Small intestine (tissue), 7 donors: ENCODE measurements at regions not wholly inside any gene's neighbourhood (a gene's known extent, or its start where the extent isn't known, plus 50 kb on each side); places are given as distances from the start of the nearest gene placed in this dataset.
A peak's percentile ranks its signal among the peaks of the same experiment; 100 is the strongest.

Experiments used
- DNase-seq, 2 donors: peaks; one replicate each; pipeline versions ENCODE4 v3.0.0 to v3.0.0-alpha.2; 2013
- FAIRE-seq: peaks from 2 replicates; lab custom pipeline; 2012; peaks lifted over from hg19 to GRCh38; lab: Jason Lieb, UNC
- H3K27ac ChIP-seq, 3 donors: one replicate each; pipeline ENCODE4 v1.5.1; 2013; ENCODE audit warnings: low read length in 2 of 3, mild to moderate bottlenecking in 2 of 3, control low read depth in 1 of 3, inconsistent platforms in 1 of 3, low read depth in 1 of 3, moderate library complexity in 1 of 3
- H3K27me3 ChIP-seq, 3 donors: one replicate each; pipeline ENCODE4 v1.6.1; 2013; ENCODE audit warnings: low read length in 3 of 3, inconsistent platforms in 1 of 3; ENCODE audit not compliant: control insufficient read depth in 3 of 3, insufficient read depth in 3 of 3
- H3K36me3 ChIP-seq, 3 donors: one replicate each; pipeline ENCODE4 v1.6.1; 2013; ENCODE audit warnings: low read length in 3 of 3, inconsistent platforms in 1 of 3, low read depth in 1 of 3, mild to moderate bottlenecking in 1 of 3, moderate library complexity in 1 of 3; ENCODE audit not compliant: control insufficient read depth in 3 of 3, insufficient read depth in 2 of 3
- H3K4me1 ChIP-seq, 3 donors: one replicate each; pipeline ENCODE4 v1.6.1; 2013; ENCODE audit warnings: low read length in 2 of 3, inconsistent platforms in 1 of 3, low read depth in 1 of 3, mild to moderate bottlenecking in 1 of 3, moderate library complexity in 1 of 3; ENCODE audit not compliant: control insufficient read depth in 3 of 3, insufficient read depth in 2 of 3
- H3K4me3 ChIP-seq, 3 donors: one replicate each; pipeline ENCODE4 v1.5.1; 2013; ENCODE audit warnings: low read length in 3 of 3, control low read depth in 1 of 3, inconsistent platforms in 1 of 3, low read depth in 1 of 3, mild to moderate bottlenecking in 1 of 3, moderate library complexity in 1 of 3
- H3K9me3 ChIP-seq, 2 donors: one replicate each; pipeline ENCODE4 v1.6.1; 2013; ENCODE audit warnings: low read depth in 1 of 2, low read length in 1 of 2; ENCODE audit not compliant: control insufficient read depth in 2 of 2, insufficient read depth in 1 of 2
- WGBS, 3 donors: extraction: QIAGEN DNeasy Blood & Tissue Kit; methylation state at CpG; one replicate each; pipeline ENCODE4 v1.1.7; 2013; 5-methylcytosine and 5-hydroxymethylcytosine counted together
- donor health status: healthy with polysubstance abuse.
- donor health status: control.
- donor health status: control.
- donor health status: Bipolar disorder and iron deficiency.
- donor health status: healthy.

DNA sequence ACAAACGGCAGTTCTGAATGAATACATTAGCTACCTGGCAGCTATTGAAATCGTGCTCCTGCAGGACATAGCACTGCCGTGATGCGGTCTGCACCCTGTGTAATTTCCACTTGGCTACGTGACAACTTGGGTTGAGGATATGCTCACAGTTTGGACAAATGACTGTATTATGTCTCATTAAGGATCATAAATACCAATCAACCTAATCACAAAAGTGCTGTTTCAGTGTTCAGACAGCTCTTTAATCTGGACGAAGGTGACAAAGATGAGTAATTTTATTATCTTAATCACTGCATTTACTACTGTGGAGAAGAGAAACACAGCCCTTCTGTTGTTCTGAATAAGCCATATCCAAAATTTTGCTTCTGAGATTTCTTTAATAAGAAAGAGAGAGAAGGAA, 210.8 kb upstream of the PFKP start:
- H3K27me3 ChIP-seq = no peaks in the 10 kb centered on the region
- no peaks in the 10 kb centered on the region for H3K4me1 ChIP-seq

GRCh38 chr10:2852574-2853323, 214.6 kb upstream of the PFKP start:
- no peak for FAIRE-seq
- no peaks in the 10 kb centered on the region for H3K27me3 ChIP-seq
- no peaks in the 10 kb centered on the region for H3K36me3 ChIP-seq
- DNase-seq = no peak
- H3K4me1 ChIP-seq = no peaks in the 10 kb centered on the region
- H3K4me3 ChIP-seq = no peak overlapping the region
- H3K9me3 ChIP-seq = no peaks in the 10 kb centered on the region
- 35 to 36% (median 36%) methylated on average over 2 of the region's 2 CpGs for WGBS, 3 donors
- no peak overlapping the region for H3K27ac ChIP-seq

More for the DNA sequence above, 210.8 kb upstream of the PFKP start:
- 17 to 51% (median 41%) methylated on average over 6 of the region's 6 CpGs for WGBS, 3 donors
- no peak for FAIRE-seq
- Histone ChIP-seq H3K27ac (no peak overlapping the region), H3K9me3 (peaks cover 0 to 3% of the 10 kb centered on the region in 2 donors), H3K4me3 (no peak overlapping the region), H3K36me3 (no peaks in the 10 kb centered on the region)
- DNase-seq = no peak

- no peaks in the 10 kb centered on the region for H3K27me3 ChIP-seq
- H3K27ac ChIP-seq = no peak overlapping the region
- no peak for DNase-seq
- H3K4me1 ChIP-seq = no peaks in the 10 kb centered on the region
- no peak overlapping the region for H3K4me3 ChIP-seq
- H3K9me3 ChIP-seq = no peaks in the 10 kb centered on the region
- WGBS, 3 donors = 61 to 63% (median 62%) methylated on average over 3 of the region's 3 CpGs
- H3K36me3 ChIP-seq = no peaks in the 10 kb centered on the region
- FAIRE-seq = no peak
These were observed 215.8 kb upstream of the PFKP start for GRCh38 chr10:2851566-2851965.

DNA sequence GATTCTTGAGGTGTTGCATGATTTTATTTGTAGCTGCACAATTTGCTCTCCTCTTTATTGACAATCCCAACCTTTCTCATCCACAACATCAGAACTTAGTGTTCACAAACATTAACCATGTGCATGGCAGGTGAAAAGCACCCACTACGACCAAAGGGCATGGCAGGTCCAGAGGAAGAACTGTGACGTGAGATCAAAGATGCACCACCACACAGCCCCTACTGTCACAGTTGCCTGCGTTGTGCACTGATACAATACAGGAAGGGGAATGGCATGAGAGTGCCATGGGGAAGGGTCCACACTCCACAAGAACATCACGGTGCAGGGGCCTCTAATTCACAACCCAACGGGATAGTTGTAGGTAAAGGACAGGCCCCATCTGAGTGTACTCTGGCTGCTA, 217.1 kb upstream of the PFKP start:
- Histone ChIP-seq H3K4me1 (no peaks in the 10 kb centered on the region), H3K27ac (no peak overlapping the region), H3K4me3 (no peak overlapping the region), H3K9me3 (no peaks in the 10 kb centered on the region), H3K36me3 (no peaks in the 10 kb centered on the region), H3K27me3 (no peaks in the 10 kb centered on the region)
- no peak for FAIRE-seq
- DNase-seq = no peak
- WGBS, 3 donors = 89 to 94% (median 90%) methylated on average over 5 of the region's 5 CpGs

DNA sequence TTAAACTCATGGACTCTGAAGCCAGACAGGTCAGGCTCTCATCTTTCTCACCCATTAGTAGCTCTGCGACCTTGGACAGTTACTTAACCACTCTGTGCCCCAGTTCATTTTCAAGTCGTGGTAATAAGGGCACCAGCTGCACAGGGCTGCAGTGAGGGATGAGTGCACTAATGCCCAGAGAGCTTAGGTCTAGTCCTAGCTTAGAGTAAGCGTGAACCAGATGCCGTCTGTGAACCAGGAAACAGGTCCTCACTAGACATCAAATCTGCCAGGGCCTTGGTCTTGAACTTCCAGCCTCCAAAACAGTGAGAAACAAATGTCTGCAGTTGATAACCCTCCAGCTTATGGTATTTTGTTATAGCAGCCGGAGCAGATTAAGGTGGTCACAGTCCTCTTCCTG, 222.4 kb upstream of the PFKP start:
- Histone ChIP-seq H3K27ac (no peak overlapping the region), H3K27me3 (no peaks in the 10 kb centered on the region), H3K9me3 (no peaks in the 10 kb centered on the region), H3K4me1 (no peaks in the 10 kb centered on the region), H3K36me3 (no peaks in the 10 kb centered on the region), H3K4me3 (no peak overlapping the region)
- FAIRE-seq = no peak
- no peak for DNase-seq
- WGBS, 3 donors = 74 to 79% (median 77%) methylated on average over 5 of the region's 5 CpGs

- no peak overlapping the region for H3K27ac ChIP-seq
- WGBS, 3 donors = 46 to 51% (median 47%) methylated on average over 16 of the region's 16 CpGs
- FAIRE-seq (no peak), DNase-seq (peak; percentile 31 to 38)
- H3K27me3 ChIP-seq = no peaks in the 10 kb centered on the region
- no peaks in the 10 kb centered on the region for H3K9me3 ChIP-seq
- no peaks in the 10 kb centered on the region for H3K36me3 ChIP-seq
- no peaks in the 10 kb centered on the region for H3K4me1 ChIP-seq
- no peak overlapping the region for H3K4me3 ChIP-seq
These were observed 228.1 kb upstream of the PFKP start for GRCh38 chr10:2839081-2839725.

DNA sequence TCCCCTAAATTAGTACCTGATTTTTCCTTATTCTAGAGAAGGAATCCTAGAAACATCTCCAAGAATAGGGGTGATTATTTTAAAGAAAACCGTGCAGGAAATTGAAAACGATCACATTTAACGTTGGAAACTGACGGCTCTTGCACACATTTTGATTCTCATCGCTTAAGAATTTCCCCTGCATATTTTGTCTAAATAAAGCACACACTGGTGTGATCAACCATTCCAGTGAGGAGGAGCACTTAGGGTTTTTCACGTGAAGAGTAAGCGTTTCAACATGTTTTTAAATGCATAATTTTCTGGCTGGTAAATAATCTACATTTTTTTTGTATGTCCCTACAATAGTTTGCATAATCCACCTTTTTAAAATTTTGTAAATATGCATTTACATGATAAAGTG, 229.7 kb upstream of the PFKP start:
- FAIRE-seq = no peak
- H3K36me3 ChIP-seq = no peaks in the 10 kb centered on the region
- no peaks in the 10 kb centered on the region for H3K9me3 ChIP-seq
- no peak for DNase-seq
- WGBS, 3 donors = 72 to 90% (median 81%) methylated on average over 7 of the region's 7 CpGs
- no peak overlapping the region for H3K4me3 ChIP-seq
- no peak overlapping the region for H3K27ac ChIP-seq
- H3K4me1 ChIP-seq = no peaks in the 10 kb centered on the region
- no peaks in the 10 kb centered on the region for H3K27me3 ChIP-seq

GRCh38 chr10:2836921-2837662, 230.3 kb upstream of the PFKP start:
- no peak for DNase-seq
- Histone ChIP-seq H3K4me3 (no peak overlapping the region), H3K27me3 (no peaks in the 10 kb centered on the region), H3K4me1 (no peaks in the 10 kb centered on the region), H3K27ac (no peak overlapping the region), H3K36me3 (no peaks in the 10 kb centered on the region), H3K9me3 (no peaks in the 10 kb centered on the region)
- 89% methylated on average over 22 of the region's 22 CpGs for WGBS, 3 donors
- no peak for FAIRE-seq
